Astrocyte (in vitro differentiated cells and primary cell): ENCODE measurements at regions not wholly inside any gene's neighbourhood (a gene's known extent, or its start where the extent isn't known, plus 50 kb on each side); places are given as distances from the start of the nearest gene placed in this dataset.

ENCODE experiments used
- DNase-seq: peaks from one replicate; pipeline ENCODE4 v3.0.0-alpha.2; 2010; ENCODE audit warnings: low read depth
- FAIRE-seq: peaks from 2 replicates; lab custom pipeline; 2011; peaks lifted over from hg19 to GRCh38; lab: Jason Lieb, UNC
- H2AFZ ChIP-seq: 2 replicates; pipeline ENCODE4 v1.6.0; 2012; ENCODE audit warnings: low read depth, low read length, inconsistent platforms
- H3K27ac ChIP-seq: 2 replicates; pipeline ENCODE4 v1.5.1; 2011; ENCODE audit warnings: low read depth, low read length, inconsistent platforms
- H3K27me3 ChIP-seq: 2 replicates; pipeline ENCODE4 v1.6.0; 2011; ENCODE audit warnings: low read length, inconsistent platforms; ENCODE audit not compliant: insufficient read depth
- H3K36me3 ChIP-seq: 2 replicates; pipeline ENCODE4 v1.5.1; 2011; ENCODE audit warnings: low read length, inconsistent platforms; ENCODE audit not compliant: insufficient read depth
- H3K4me1 ChIP-seq: 2 replicates; pipeline ENCODE4 v1.5.1; 2011; ENCODE audit warnings: low read length, inconsistent platforms; ENCODE audit not compliant: insufficient read depth
- H3K4me2 ChIP-seq: 2 replicates; pipeline ENCODE4 v1.6.0; 2012; ENCODE audit warnings: low read length, inconsistent platforms
- H3K4me3 ChIP-seq: 2 replicates; pipeline ENCODE4 v1.5.1; 2011; ENCODE audit warnings: low read depth, mild to moderate bottlenecking, low read length, inconsistent platforms; ENCODE audit not compliant: insufficient read depth
- H3K79me2 ChIP-seq: 2 replicates; pipeline ENCODE4 v1.6.0; 2012; ENCODE audit warnings: mild to moderate bottlenecking, low read length, inconsistent platforms; ENCODE audit not compliant: insufficient read depth
- H3K9ac ChIP-seq: 2 replicates; pipeline ENCODE4 v1.6.0; 2012; ENCODE audit warnings: mild to moderate bottlenecking, low read length, inconsistent platforms
- H3K9me3 ChIP-seq: 2 replicates; pipeline ENCODE4 v1.5.1; 2012; ENCODE audit warnings: low read depth, mild to moderate bottlenecking, low read length, inconsistent platforms; ENCODE audit not compliant: insufficient read depth
- H4K20me1 ChIP-seq: 2 replicates; pipeline ENCODE4 v1.6.0; 2012; ENCODE audit warnings: low read length, inconsistent platforms; ENCODE audit not compliant: insufficient read depth
- H3K27ac Mint-ChIP-seq: one replicate; pipeline ENCODE4 v1.8.0; 2021; ENCODE audit warnings: mild to moderate bottlenecking, mixed read lengths; ENCODE audit not compliant: unreplicated experiment
- H3K27me3 Mint-ChIP-seq: one replicate; pipeline ENCODE4 v1.8.0; 2021; ENCODE audit warnings: low read depth, mixed read lengths; ENCODE audit not compliant: unreplicated experiment
- H3K36me3 Mint-ChIP-seq: one replicate; pipeline ENCODE4 v1.8.0; 2021; ENCODE audit warnings: low read depth, mixed read lengths; ENCODE audit not compliant: unreplicated experiment
- H3K4me1 Mint-ChIP-seq: one replicate; pipeline ENCODE4 v1.8.0; 2021; ENCODE audit warnings: low read depth, mixed read lengths; ENCODE audit not compliant: unreplicated experiment
- H3K4me3 Mint-ChIP-seq: one replicate; pipeline ENCODE4 v1.8.0; 2021; ENCODE audit warnings: mild to moderate bottlenecking, moderate library complexity, mixed read lengths; ENCODE audit not compliant: unreplicated experiment
- H3K9me3 Mint-ChIP-seq: one replicate; pipeline ENCODE4 v1.8.0; 2021; ENCODE audit warnings: mild to moderate bottlenecking, mixed read lengths; ENCODE audit not compliant: unreplicated experiment
- EZH2 ChIP-seq: IDR thresholded peaks from 2 replicates; pipeline ENCODE4 v1.6.1; 2012; ENCODE audit warnings: mild to moderate bottlenecking, low read length, inconsistent platforms; ENCODE audit not compliant: insufficient read depth
- TF ChIP-seq, protein P1 (sequence below): IDR thresholded peaks from 2 replicates; pipeline ENCODE4 v1.5.1; 2011; ENCODE audit warnings: low read depth, mild to moderate bottlenecking, inconsistent platforms, low read length, moderate library complexity; ENCODE audit not compliant: insufficient read depth

DNA sequence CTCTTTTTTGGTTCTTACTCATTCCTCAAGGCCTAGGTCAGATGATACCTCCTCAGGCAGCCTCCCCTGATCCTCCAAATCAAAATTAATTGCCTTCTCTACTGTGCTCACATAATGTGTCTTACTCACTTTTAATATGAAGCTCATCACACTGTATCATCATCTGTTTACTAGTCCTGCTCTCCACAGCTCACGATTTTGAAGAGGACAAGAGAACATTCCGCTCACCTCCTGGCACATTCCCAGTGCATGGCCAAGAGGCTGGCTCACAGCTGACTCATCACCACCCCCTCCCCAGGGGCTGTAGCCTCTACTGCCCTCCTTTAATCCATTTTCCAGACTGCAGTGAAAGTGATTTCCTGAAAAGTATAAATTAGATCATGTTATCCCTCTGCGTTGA is 133.1 kb downstream of the ALDH8A1 start:
- H3K4me1 ChIP-seq: peaks cover 18% of the 10 kb centered on the region
- H3K36me3 ChIP-seq: no peaks in the 10 kb centered on the region
- peak; percentile 70 for DNase-seq
- no peaks in the 10 kb centered on the region for H3K27me3 ChIP-seq
- no peaks in the 10 kb centered on the region for H4K20me1 ChIP-seq
- FAIRE-seq: no peak
- H3K4me1 Mint-ChIP-seq: no peaks in the 10 kb centered on the region
- no peak overlapping the region for H2AFZ ChIP-seq
- no peak overlapping the region for H3K27ac ChIP-seq
- no peaks in the 10 kb centered on the region for H3K36me3 Mint-ChIP-seq
- H3K9ac ChIP-seq: no peak overlapping the region
- H3K4me2 ChIP-seq: peak overlapping the region; percentile 8
- no peak overlapping the region for H3K27ac Mint-ChIP-seq
- H3K9me3 Mint-ChIP-seq: no peaks in the 10 kb centered on the region
- no peak overlapping the region for H3K4me3 ChIP-seq
- no peaks in the 10 kb centered on the region for H3K79me2 ChIP-seq
- no peaks in the 10 kb centered on the region for H3K9me3 ChIP-seq
- peaks cover 4% of the 10 kb centered on the region for H3K27me3 Mint-ChIP-seq
- TF ChIP-seq, protein P1, sequence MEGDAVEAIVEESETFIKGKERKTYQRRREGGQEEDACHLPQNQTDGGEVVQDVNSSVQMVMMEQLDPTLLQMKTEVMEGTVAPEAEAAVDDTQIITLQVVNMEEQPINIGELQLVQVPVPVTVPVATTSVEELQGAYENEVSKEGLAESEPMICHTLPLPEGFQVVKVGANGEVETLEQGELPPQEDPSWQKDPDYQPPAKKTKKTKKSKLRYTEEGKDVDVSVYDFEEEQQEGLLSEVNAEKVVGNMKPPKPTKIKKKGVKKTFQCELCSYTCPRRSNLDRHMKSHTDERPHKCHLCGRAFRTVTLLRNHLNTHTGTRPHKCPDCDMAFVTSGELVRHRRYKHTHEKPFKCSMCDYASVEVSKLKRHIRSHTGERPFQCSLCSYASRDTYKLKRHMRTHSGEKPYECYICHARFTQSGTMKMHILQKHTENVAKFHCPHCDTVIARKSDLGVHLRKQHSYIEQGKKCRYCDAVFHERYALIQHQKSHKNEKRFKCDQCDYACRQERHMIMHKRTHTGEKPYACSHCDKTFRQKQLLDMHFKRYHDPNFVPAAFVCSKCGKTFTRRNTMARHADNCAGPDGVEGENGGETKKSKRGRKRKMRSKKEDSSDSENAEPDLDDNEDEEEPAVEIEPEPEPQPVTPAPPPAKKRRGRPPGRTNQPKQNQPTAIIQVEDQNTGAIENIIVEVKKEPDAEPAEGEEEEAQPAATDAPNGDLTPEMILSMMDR: no peak
- TF ChIP-seq EZH2: no peak
- H3K4me3 Mint-ChIP-seq: no peak overlapping the region

DNA sequence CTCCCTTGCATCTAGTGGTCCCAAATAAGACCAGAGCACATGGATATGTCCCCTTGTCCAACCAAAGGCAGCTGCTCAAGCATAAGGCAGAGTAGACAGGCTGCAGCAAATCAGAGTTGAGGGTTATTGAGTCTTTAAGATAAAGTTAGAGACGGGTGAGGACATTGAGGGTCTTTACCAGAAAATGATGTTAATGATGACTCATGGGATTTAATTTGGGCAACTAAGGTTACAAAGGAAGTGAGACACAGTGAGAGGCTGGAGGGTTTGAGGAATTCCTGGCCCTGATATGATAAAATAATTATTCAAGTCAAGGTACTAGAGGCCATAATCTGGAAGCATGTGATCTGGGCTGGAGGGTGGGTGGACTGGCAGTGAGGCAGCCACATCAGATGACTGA is 133.6 kb downstream of the ALDH8A1 start:
- peak; percentile 19 for DNase-seq
- Mint-ChIP-seq H3K9me3 (no peaks in the 10 kb centered on the region), H3K27ac (no peak overlapping the region), H3K36me3 (no peaks in the 10 kb centered on the region), H3K4me3 (no peak overlapping the region), H3K4me1 (no peaks in the 10 kb centered on the region), H3K27me3 (peaks cover 4% of the 10 kb centered on the region)
- H2AFZ ChIP-seq: no peak overlapping the region
- no peak overlapping the region for H3K27ac ChIP-seq
- H3K4me2 ChIP-seq: peak overlapping the region; percentile 8
- H3K36me3 ChIP-seq: no peaks in the 10 kb centered on the region
- peak; percentile 58 for FAIRE-seq
- H3K9me3 ChIP-seq: no peaks in the 10 kb centered on the region
- TF ChIP-seq, protein P1: no peak
- no peak for TF ChIP-seq EZH2
- H4K20me1 ChIP-seq: no peaks in the 10 kb centered on the region
- peaks cover 18% of the 10 kb centered on the region for H3K4me1 ChIP-seq
- no peak overlapping the region for H3K4me3 ChIP-seq
- H3K9ac ChIP-seq: no peak overlapping the region
- H3K79me2 ChIP-seq: no peaks in the 10 kb centered on the region
- H3K27me3 ChIP-seq: no peaks in the 10 kb centered on the region

DNA sequence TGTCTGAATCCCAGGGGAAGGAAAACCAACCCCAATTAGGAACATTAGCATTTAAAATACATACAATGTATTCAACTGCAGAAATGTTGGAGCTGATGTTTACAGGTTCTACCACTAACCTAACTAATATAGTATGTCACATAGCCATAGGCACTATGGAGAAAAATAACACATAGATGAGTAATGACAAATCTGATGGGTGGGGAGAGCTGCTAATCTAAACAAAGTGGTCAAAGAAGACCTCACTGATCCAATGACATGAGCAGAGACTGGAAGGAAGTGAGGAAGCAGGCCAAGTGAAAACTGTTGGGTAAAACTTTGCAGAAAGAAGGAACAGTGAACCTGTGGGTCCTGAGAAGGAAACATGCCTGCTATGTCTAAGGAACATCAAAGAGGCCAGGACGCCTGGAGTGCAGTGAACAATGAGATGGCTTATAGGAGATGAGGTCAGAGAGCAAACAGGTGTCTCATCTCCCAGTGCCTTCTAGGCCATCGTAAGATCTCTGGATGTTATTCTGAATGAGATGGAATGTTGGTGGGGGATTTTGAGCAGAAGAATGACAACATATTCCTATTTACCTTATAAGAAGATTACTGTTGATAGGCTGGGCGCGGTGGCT is 135.7 kb downstream of the ALDH8A1 start:
- H3K36me3 Mint-ChIP-seq: no peaks in the 10 kb centered on the region
- no peaks in the 10 kb centered on the region for H3K9me3 ChIP-seq
- FAIRE-seq: no peak
- no peaks in the 10 kb centered on the region for H3K36me3 ChIP-seq
- TF ChIP-seq, protein P1: no peak
- no peak for TF ChIP-seq EZH2
- H4K20me1 ChIP-seq: no peaks in the 10 kb centered on the region
- no peak overlapping the region for H2AFZ ChIP-seq
- no peak overlapping the region for H3K4me3 Mint-ChIP-seq
- no peak overlapping the region for H3K27ac Mint-ChIP-seq
- no peaks in the 10 kb centered on the region for H3K27me3 Mint-ChIP-seq
- H3K27me3 ChIP-seq: no peaks in the 10 kb centered on the region
- no peaks in the 10 kb centered on the region for H3K4me1 Mint-ChIP-seq
- no peaks in the 10 kb centered on the region for H3K79me2 ChIP-seq
- no peaks in the 10 kb centered on the region for H3K9me3 Mint-ChIP-seq
- H3K27ac ChIP-seq: no peak overlapping the region
- H3K9ac ChIP-seq: no peak overlapping the region
- H3K4me3 ChIP-seq: no peak overlapping the region
- H3K4me1 ChIP-seq: peaks cover 19% of the 10 kb centered on the region
- DNase-seq: peak; percentile 43
- peak overlapping the region; percentile 16 for H3K4me2 ChIP-seq
